GM12878 (cell line): ENCODE measurements at regions not wholly inside any gene's neighbourhood (a gene's known extent, or its start where the extent isn't known, plus 50 kb on each side); places are given as distances from the start of the nearest gene placed in this dataset.

Experiments
- ATAC-seq: fragments of 200-7000 bp; cut with Tn5 transposase; 3 replicates; pipeline ENCODE4 v1.9.1; 2020; ENCODE audit warnings: mild to moderate bottlenecking, moderate library complexity
- BruUV-seq: library from RNA; stranded (reverse); fragments of 400-500 nt; replicated peaks from 2 replicates; lab custom pipeline; 2021; lab: Mats Ljungman, UMichigan
- CTCF ChIA-PET: fragments of 300-600 bp; sonication (Branson Sonifier 250); formaldehyde crosslinking; extraction: SDS; loops from one replicate; lab custom pipeline; 2021; ENCODE audit warnings: inconsistent platforms; lab: Yijun Ruan, JAX
- POLR2A ChIA-PET: fragments of 350-600 bp; formaldehyde crosslinking; extraction: SDS; loops from one replicate; lab custom pipeline; 2021; ENCODE audit warnings: inconsistent platforms; lab: Charles Lee
- RAD21 ChIA-PET: fragments of 300-600 bp; sonication (Branson Sonifier 250); formaldehyde crosslinking; loops from one replicate; lab custom pipeline; 2023; ENCODE audit warnings: antibody characterized with exemption; ENCODE audit not compliant: unreplicated experiment; lab: Charles Lee
- SMC1A ChIA-PET: fragments of 300-600 bp; sonication (Branson Sonifier 250); formaldehyde crosslinking; loops from one replicate; lab custom pipeline; 2023; ENCODE audit not compliant: unreplicated experiment, uncharacterized antibody; lab: Charles Lee
- DNase-seq: peaks from one replicate; pipeline ENCODE4 v3.0.0-alpha.2; 2011; ENCODE audit warnings: low read depth, low spot score
- FAIRE-seq: peaks from 3 replicates; lab custom pipeline; 2011; peaks lifted over from hg19 to GRCh38; lab: Jason Lieb, UNC
- H2AFZ ChIP-seq: 2 replicates; pipeline ENCODE4 v1.6.0; 2011; ENCODE audit warnings: low read depth, low read length, control low read depth; ENCODE audit not compliant: control insufficient read depth
- H3K27ac ChIP-seq: 2 replicates; pipeline ENCODE4 v1.5.1; 2011; ENCODE audit warnings: control low read depth; ENCODE audit not compliant: control insufficient read depth, insufficient read depth
- H3K27me3 ChIP-seq, 2 experiments: replicated peaks in 1 of 2; 2 replicates each; pipeline versions ENCODE4 v1.6.0 to v1.6.1; 2011; ENCODE audit warnings: low read length in 1 of 2; ENCODE audit not compliant: control insufficient read depth in 2 of 2, insufficient read depth in 2 of 2
- H3K36me3 ChIP-seq, 2 experiments: 2 replicates each; pipeline ENCODE4 v1.5.1; 2011; ENCODE audit warnings: low read length in 1 of 2; ENCODE audit not compliant: control insufficient read depth in 2 of 2, insufficient read depth in 2 of 2
- H3K4me1 ChIP-seq: 2 replicates; pipeline ENCODE4 v1.6.1; 2011; ENCODE audit warnings: mild to moderate bottlenecking, low read length, moderate library complexity, mixed read lengths; ENCODE audit not compliant: control insufficient read depth, insufficient read depth
- H3K4me2 ChIP-seq: 2 replicates; pipeline ENCODE4 v1.6.0; 2011; ENCODE audit warnings: control low read depth; ENCODE audit not compliant: control insufficient read depth, insufficient read depth
- H3K4me3 ChIP-seq: fragments of 200-600 bp; sonication (generic); 2 replicates; pipeline ENCODE4 v1.5.1; 2016
- H3K79me2 ChIP-seq: 2 replicates; pipeline ENCODE4 v1.6.0; 2011; ENCODE audit warnings: low read length; ENCODE audit not compliant: control insufficient read depth, insufficient read depth
- H3K9ac ChIP-seq: 2 replicates; pipeline ENCODE4 v1.8.0; 2011; ENCODE audit warnings: low read length, control low read depth, mixed read lengths; ENCODE audit not compliant: control insufficient read depth, insufficient read depth
- H3K9me3 ChIP-seq: replicated peaks from 3 replicates; pipeline ENCODE4 v1.5.1; 2011; ENCODE audit warnings: mild to moderate bottlenecking, low read length; ENCODE audit not compliant: control insufficient read depth, insufficient read depth
- H4K20me1 ChIP-seq: 2 replicates; pipeline ENCODE4 v1.6.0; 2011; ENCODE audit not compliant: control insufficient read depth, insufficient read depth
- CREM ChIP-seq: IDR thresholded peaks from 2 replicates; pipeline ENCODE4 v1.6.1; 2014; ENCODE audit warnings: antibody characterized with exemption, low read depth
- ELK1 ChIP-seq: IDR thresholded peaks from 2 replicates; pipeline ENCODE4 v1.6.1; 2012; ENCODE audit warnings: low read depth, low read length, improper control_type of control experiment
- HCFC1 ChIP-seq: fragments of 150-350 bp; IDR thresholded peaks from 2 replicates; pipeline ENCODE4 v1.6.1; 2014; ENCODE audit warnings: low read length
- IRF5 ChIP-seq: fragments of 450-650 bp; IDR thresholded peaks from 2 replicates; pipeline ENCODE4 v1.6.1; 2017; ENCODE audit warnings: borderline replicate concordance
- MEF2A ChIP-seq: IDR thresholded peaks from 2 replicates; pipeline ENCODE4 v1.6.1; 2011; ENCODE audit warnings: low read depth, mild to moderate bottlenecking, low read length, moderate library complexity; ENCODE audit not compliant: insufficient read depth
- MTA2 ChIP-seq: fragments of 450-650 bp; IDR thresholded peaks from 2 replicates; pipeline ENCODE4 v1.6.1; 2016; ENCODE audit warnings: low read depth, mild to moderate bottlenecking, moderate library complexity
- PAX8 ChIP-seq: fragments of 450-650 bp; IDR thresholded peaks from 2 replicates; pipeline ENCODE4 v1.6.1; 2017; ENCODE audit warnings: mild to moderate bottlenecking, moderate library complexity
- POLR2A ChIP-seq: IDR thresholded peaks from 2 replicates; pipeline ENCODE4 v1.6.1; 2011; ENCODE audit warnings: low read depth, mild to moderate bottlenecking, low read length
- POU2F2 ChIP-seq: IDR thresholded peaks from 3 replicates; pipeline ENCODE4 v1.6.1; 2011; ENCODE audit warnings: low read depth, mild to moderate bottlenecking, low read length, borderline replicate concordance
- RELA ChIP-seq: fragments of 450-650 bp; IDR thresholded peaks from 2 replicates; pipeline ENCODE4 v1.8.0; 2014; ENCODE audit warnings: borderline replicate concordance; ENCODE audit not compliant: partially characterized antibody
- RUNX3 ChIP-seq: IDR thresholded peaks from 2 replicates; pipeline ENCODE4 v1.6.1; 2012; ENCODE audit warnings: low read length, inconsistent platforms
- STAT3 ChIP-seq: IDR thresholded peaks from 2 replicates; pipeline ENCODE4 v1.6.1; 2011; ENCODE audit warnings: low read depth, low read length, improper control_type of control experiment
- SUPT20H ChIP-seq: IDR thresholded peaks from 2 replicates; pipeline ENCODE4 v1.6.1; 2011; ENCODE audit warnings: low read depth, mild to moderate bottlenecking, low read length, moderate library complexity, borderline replicate concordance; ENCODE audit not compliant: control insufficient read depth
- TCF3 ChIP-seq: IDR thresholded peaks from 2 replicates; pipeline ENCODE4 v1.6.1; 2012; ENCODE audit warnings: low read depth, mild to moderate bottlenecking, low read length, borderline replicate concordance; ENCODE audit not compliant: insufficient read depth
- ZNF217 ChIP-seq: fragments of 450-650 bp; IDR thresholded peaks from 2 replicates; pipeline ENCODE4 v1.6.1; 2017; ENCODE audit warnings: antibody characterized with exemption, mild to moderate bottlenecking
- WGBS: methylation state at CpG from one replicate; pipeline ENCODE4 v1.1.6; 2016; ENCODE audit warnings: low lambda C conversion rate; ENCODE audit not compliant: insufficient replicate concordance, insufficient coverage; ENCODE audit errors: missing lambda C conversion rate; 5-methylcytosine and 5-hydroxymethylcytosine counted together
- in situ Hi-C: fragments of 300-500 bp; cut with MboI; formaldehyde crosslinking; loops from 9 replicates; pipeline ENCODE4 v1.14.3; 2018; ENCODE audit warnings: mixed read lengths
- intact Hi-C: fragments of 100-400 bp; cut with micrococcal nuclease; formaldehyde crosslinking; loops from one replicate; pipeline ENCODE4 v1.14.2; 2022; ENCODE audit not compliant: unreplicated experiment
- TF ChIP-seq, protein P1 (sequence below): IDR thresholded peaks from 2 replicates; pipeline ENCODE4 v1.6.1; 2011; ENCODE audit warnings: mild to moderate bottlenecking, low read depth, low read length, moderate library complexity; ENCODE audit not compliant: insufficient replicate concordance
- TF ChIP-seq, protein P2 (sequence below): fragments of 450-650 bp; conservative IDR thresholded peaks from 2 replicates; pipeline ENCODE4 v1.6.1; 2017; ENCODE audit warnings: mild to moderate bottlenecking, moderate library complexity

- CTCF ChIA-PET, result interaction anchor here (1.1 to 1.2 kb wide), 2 partner anchors 11 to 223 kb away, joined by 3 to 4 read pairs; no protein-coding TSS in a partner anchor
- no TSS peak for BruUV-seq
- DNase-seq, result no peak
- RAD21 ChIA-PET, result no interaction called here
- Histone ChIP-seq H3K9ac (no peak overlapping the region), H3K4me1 (no peaks in the 10 kb centered on the region), H2AFZ (no peak overlapping the region), H3K9me3 (no peaks in the 10 kb centered on the region), H4K20me1 (no peaks in the 10 kb centered on the region), H3K36me3 (no peaks in the 10 kb centered on the region), H3K79me2 (no peaks in the 10 kb centered on the region), H3K27ac (no peak overlapping the region)
- in situ Hi-C loops, result no loop called here
- TF ChIP-seq ELK1 (no peak), ZNF217 (no peak), POU2F2 (no peak), MEF2A (no peak), PAX8 (no peak), SUPT20H (no peak), RUNX3 (no peak), TCF3 (no peak), CREM (no peak), IRF5 (no peak), MTA2 (no peak), POLR2A (no peak), HCFC1 (no peak), STAT3 (no peak), RELA (no peak)
- TF ChIP-seq, protein P1, sequence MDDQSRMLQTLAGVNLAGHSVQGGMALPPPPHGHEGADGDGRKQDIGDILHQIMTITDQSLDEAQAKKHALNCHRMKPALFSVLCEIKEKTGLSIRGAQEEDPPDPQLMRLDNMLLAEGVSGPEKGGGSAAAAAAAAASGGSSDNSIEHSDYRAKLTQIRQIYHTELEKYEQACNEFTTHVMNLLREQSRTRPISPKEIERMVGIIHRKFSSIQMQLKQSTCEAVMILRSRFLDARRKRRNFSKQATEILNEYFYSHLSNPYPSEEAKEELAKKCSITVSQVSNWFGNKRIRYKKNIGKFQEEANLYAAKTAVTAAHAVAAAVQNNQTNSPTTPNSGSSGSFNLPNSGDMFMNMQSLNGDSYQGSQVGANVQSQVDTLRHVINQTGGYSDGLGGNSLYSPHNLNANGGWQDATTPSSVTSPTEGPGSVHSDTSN, result no peak
- TF ChIP-seq, protein P2, sequence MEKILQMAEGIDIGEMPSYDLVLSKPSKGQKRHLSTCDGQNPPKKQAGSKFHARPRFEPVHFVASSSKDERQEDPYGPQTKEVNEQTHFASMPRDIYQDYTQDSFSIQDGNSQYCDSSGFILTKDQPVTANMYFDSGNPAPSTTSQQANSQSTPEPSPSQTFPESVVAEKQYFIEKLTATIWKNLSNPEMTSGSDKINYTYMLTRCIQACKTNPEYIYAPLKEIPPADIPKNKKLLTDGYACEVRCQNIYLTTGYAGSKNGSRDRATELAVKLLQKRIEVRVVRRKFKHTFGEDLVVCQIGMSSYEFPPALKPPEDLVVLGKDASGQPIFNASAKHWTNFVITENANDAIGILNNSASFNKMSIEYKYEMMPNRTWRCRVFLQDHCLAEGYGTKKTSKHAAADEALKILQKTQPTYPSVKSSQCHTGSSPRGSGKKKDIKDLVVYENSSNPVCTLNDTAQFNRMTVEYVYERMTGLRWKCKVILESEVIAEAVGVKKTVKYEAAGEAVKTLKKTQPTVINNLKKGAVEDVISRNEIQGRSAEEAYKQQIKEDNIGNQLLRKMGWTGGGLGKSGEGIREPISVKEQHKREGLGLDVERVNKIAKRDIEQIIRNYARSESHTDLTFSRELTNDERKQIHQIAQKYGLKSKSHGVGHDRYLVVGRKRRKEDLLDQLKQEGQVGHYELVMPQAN, result no peak
- TF ChIP-seq, all 136 proteins: peak for 0
- ATAC-seq (no peak), FAIRE-seq (no peak)
- peaks cover 0 to under 1% of the 10 kb centered on the region in 2 experiments; a peak in 1 of 4 replicates for H3K27me3 ChIP-seq
- H3K4me2 ChIP-seq, result no peak overlapping the region
- POLR2A ChIA-PET, result no interaction called here
- intact Hi-C loops, result no loop called here
- WGBS, result 49% methylated on average over 4 of the region's 4 CpGs
- no peak overlapping the region for H3K4me3 ChIP-seq
- SMC1A ChIA-PET, result interaction anchor here (1.7 kb wide), 1 partner anchor 15 kb away, joined by 5 read pairs; no protein-coding TSS in a partner anchor
Measured at GRCh38 chr6:155549928-155550327, 94.3 kb upstream of the NOX3 start.
